ENCODE measurements at regions not wholly inside any gene's neighbourhood (a gene's known extent, or its start where the extent isn't known, plus 50 kb on each side); places are given as distances from the start of the nearest gene placed in this dataset.

DNA sequence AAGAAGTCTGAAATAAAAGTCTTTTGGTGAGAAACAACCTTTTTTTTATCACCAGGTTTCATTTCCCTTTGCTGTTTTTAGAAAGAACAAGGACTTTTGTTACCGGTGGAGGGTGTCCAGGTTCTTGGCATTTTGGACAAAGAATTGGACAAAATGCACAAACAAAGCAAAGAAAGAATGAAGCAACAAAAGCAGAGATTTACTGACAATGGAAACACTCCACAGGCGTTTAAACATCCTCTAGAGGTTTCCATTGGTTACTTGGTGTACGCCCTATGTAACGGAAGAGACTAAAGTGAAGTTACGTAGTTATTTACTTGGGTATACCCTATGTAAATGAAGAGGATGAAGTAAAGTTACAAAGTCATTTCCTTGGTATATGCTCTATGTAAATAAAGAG is 1487.0 kb downstream of the LRRC4C start:
- no TSS peak for BruUV-seq (replicated peaks)
- H3K9ac ChIP-seq (ENCODE audit: insufficient read depth, low read depth, low read length), result no peak overlapping the region
- WGBS (ENCODE audit: low lambda C conversion rate), result 32% methylated on average over 5 of the region's 5 CpGs

DNA sequence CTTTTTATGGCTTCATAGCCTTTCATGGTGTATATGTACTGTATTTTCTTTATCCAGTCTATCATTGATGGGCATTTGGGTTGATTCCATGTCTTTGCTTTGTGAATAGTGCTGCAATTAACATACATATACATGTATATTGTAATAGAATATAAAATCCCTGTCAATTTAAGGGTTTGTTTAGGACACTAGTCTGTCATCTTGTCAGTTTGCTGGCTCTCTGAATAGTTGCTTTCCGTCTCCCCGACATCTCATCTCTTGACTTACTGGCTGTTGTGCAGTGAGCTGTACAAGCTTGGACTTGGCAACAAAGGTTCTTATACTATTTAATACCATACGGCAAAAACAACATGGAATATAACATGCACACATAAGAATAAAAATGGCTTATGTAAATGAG is 1487.5 kb downstream of the LRRC4C start:
- POLR2A ChIA-PET, result no interaction called here
- in situ Hi-C loops (cut with HindIII; ENCODE audit: extremely low pct_ligation_motif_present, low pct_unique_long_range_greater_than_20kb) (no loop called here), intact Hi-C loops (cut with micrococcal nuclease; ENCODE audit: unreplicated experiment) (no loop called here)
- no peaks in the 10 kb centered on the region for H3K4me1 ChIP-seq (ENCODE audit: insufficient read depth, low read length)
- WGBS (ENCODE audit: low lambda C conversion rate), result 35% methylated on average over 3 of the region's 3 CpGs
- no peak for FAIRE-seq
- no peak overlapping the region for H3K9ac ChIP-seq (ENCODE audit: insufficient read depth, low read depth, low read length)
- peaks cover 11% of the 10 kb centered on the region; the same call in 1 of the 2 replicates for H3K9me3 ChIP-seq (ENCODE audit: low read length)
- CTCF ChIA-PET (ENCODE audit: low intra/inter-chr PET ratio, low total read pairs), result no interaction called here
- no TSS peak for BruUV-seq (replicated peaks)
- ATAC-seq, result no peak
- no peaks in the 10 kb centered on the region for H4K20me1 ChIP-seq (ENCODE audit: insufficient read depth, low read length)
- H3K4me2 ChIP-seq (ENCODE audit: low read depth, low read length), result no peak overlapping the region
- DNase-seq (ENCODE audit: low spot score), result no peak
- H3K79me2 ChIP-seq (ENCODE audit: insufficient read depth, low read length), result no peaks in the 10 kb centered on the region
- no peak overlapping the region for H2AFZ ChIP-seq (ENCODE audit: low read length)
- H3K27me3 ChIP-seq (ENCODE audit: control insufficient read depth in 1 of 2, insufficient read depth in 2 of 2, low read length in 2 of 2), result no peaks in the 10 kb centered on the region
- H3K27ac ChIP-seq (ENCODE audit: extremely low read length, insufficient read depth, low read length), result no peak overlapping the region
- H3K36me3 ChIP-seq (replicated peaks in 1 of 2; ENCODE audit: control insufficient read depth in 1 of 2, insufficient read depth in 2 of 2, low read length in 2 of 2), result no peaks in the 10 kb centered on the region
- no peak overlapping the region for H3K4me3 ChIP-seq (replicated peaks in 1 of 3; ENCODE audit: insufficient read depth in 1 of 3, low read depth in 2 of 3, low read length in 3 of 3)
- TF ChIP-seq, protein P1, sequence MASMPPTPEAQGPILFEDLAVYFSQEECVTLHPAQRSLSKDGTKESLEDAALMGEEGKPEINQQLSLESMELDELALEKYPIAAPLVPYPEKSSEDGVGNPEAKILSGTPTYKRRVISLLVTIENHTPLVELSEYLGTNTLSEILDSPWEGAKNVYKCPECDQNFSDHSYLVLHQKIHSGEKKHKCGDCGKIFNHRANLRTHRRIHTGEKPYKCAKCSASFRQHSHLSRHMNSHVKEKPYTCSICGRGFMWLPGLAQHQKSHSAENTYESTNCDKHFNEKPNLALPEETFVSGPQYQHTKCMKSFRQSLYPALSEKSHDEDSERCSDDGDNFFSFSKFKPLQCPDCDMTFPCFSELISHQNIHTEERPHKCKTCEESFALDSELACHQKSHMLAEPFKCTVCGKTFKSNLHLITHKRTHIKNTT (CRISPR knock-in tag; IDR thresholded peaks at IDR 0.05), result no peak
- no peak for TF ChIP-seq HHEX (CRISPR knock-in tag; IDR thresholded peaks at IDR 0.05)
- no peak for TF ChIP-seq ZNF724P (CRISPR knock-in tag; IDR thresholded peaks at IDR 0.05; ENCODE audit: borderline replicate concordance)
- TF ChIP-seq, protein P2, sequence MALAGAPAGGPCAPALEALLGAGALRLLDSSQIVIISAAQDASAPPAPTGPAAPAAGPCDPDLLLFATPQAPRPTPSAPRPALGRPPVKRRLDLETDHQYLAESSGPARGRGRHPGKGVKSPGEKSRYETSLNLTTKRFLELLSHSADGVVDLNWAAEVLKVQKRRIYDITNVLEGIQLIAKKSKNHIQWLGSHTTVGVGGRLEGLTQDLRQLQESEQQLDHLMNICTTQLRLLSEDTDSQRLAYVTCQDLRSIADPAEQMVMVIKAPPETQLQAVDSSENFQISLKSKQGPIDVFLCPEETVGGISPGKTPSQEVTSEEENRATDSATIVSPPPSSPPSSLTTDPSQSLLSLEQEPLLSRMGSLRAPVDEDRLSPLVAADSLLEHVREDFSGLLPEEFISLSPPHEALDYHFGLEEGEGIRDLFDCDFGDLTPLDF (CRISPR knock-in tag; IDR thresholded peaks at IDR 0.05), result no peak
- no peak for TF ChIP-seq GTF3A (CRISPR knock-in tag; conservative IDR thresholded peaks at IDR 0.05)
- TF ChIP-seq, protein P3, sequence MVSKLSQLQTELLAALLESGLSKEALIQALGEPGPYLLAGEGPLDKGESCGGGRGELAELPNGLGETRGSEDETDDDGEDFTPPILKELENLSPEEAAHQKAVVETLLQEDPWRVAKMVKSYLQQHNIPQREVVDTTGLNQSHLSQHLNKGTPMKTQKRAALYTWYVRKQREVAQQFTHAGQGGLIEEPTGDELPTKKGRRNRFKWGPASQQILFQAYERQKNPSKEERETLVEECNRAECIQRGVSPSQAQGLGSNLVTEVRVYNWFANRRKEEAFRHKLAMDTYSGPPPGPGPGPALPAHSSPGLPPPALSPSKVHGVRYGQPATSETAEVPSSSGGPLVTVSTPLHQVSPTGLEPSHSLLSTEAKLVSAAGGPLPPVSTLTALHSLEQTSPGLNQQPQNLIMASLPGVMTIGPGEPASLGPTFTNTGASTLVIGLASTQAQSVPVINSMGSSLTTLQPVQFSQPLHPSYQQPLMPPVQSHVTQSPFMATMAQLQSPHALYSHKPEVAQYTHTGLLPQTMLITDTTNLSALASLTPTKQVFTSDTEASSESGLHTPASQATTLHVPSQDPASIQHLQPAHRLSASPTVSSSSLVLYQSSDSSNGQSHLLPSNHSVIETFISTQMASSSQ (IDR thresholded peaks at IDR 0.05; ENCODE audit: low read depth), result no peak
- TF ChIP-seq, protein P3 (CRISPR knock-in tag; IDR thresholded peaks at IDR 0.05; ENCODE audit: borderline replicate concordance), result no peak

More for the DNA sequence above, 1487.0 kb downstream of the LRRC4C start:
- in situ Hi-C loops (cut with HindIII; ENCODE audit: extremely low pct_ligation_motif_present, low pct_unique_long_range_greater_than_20kb) (no loop called here), intact Hi-C loops (cut with micrococcal nuclease; ENCODE audit: unreplicated experiment) (no loop called here)
- TF ChIP-seq, protein P4, sequence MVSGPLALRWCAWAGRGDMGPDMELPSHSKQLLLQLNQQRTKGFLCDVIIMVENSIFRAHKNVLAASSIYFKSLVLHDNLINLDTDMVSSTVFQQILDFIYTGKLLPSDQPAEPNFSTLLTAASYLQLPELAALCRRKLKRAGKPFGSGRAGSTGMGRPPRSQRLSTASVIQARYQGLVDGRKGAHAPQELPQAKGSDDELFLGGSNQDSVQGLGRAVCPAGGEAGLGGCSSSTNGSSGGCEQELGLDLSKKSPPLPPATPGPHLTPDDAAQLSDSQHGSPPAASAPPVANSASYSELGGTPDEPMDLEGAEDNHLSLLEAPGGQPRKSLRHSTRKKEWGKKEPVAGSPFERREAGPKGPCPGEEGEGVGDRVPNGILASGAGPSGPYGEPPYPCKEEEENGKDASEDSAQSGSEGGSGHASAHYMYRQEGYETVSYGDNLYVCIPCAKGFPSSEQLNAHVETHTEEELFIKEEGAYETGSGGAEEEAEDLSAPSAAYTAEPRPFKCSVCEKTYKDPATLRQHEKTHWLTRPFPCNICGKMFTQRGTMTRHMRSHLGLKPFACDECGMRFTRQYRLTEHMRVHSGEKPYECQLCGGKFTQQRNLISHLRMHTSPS (CRISPR knock-in tag; IDR thresholded peaks at IDR 0.05; ENCODE audit: low read depth), result no peak
- H2AFZ ChIP-seq (ENCODE audit: low read length), result no peak overlapping the region
- no peak for FAIRE-seq
- H3K9me3 ChIP-seq (ENCODE audit: low read length), result peaks cover 11% of the 10 kb centered on the region; the same call in 1 of the 2 replicates
- no peak for DNase-seq (ENCODE audit: low spot score)
- H3K27ac ChIP-seq (ENCODE audit: extremely low read length, insufficient read depth, low read length), result no peak overlapping the region
- H3K79me2 ChIP-seq (ENCODE audit: insufficient read depth, low read length), result no peaks in the 10 kb centered on the region
- H3K27me3 ChIP-seq (ENCODE audit: control insufficient read depth in 1 of 2, insufficient read depth in 2 of 2, low read length in 2 of 2), result no peaks in the 10 kb centered on the region
- ChIA-PET CTCF (ENCODE audit: low intra/inter-chr PET ratio, low total read pairs) (no interaction called here), POLR2A (no interaction called here)
- no peaks in the 10 kb centered on the region for H3K36me3 ChIP-seq (replicated peaks in 1 of 2; ENCODE audit: control insufficient read depth in 1 of 2, insufficient read depth in 2 of 2, low read length in 2 of 2)
- no peak overlapping the region for H3K4me3 ChIP-seq (replicated peaks in 1 of 3; ENCODE audit: insufficient read depth in 1 of 3, low read depth in 2 of 3, low read length in 3 of 3)
- H3K4me2 ChIP-seq (ENCODE audit: low read depth, low read length), result no peak overlapping the region
- ATAC-seq, result no peak
- H3K4me1 ChIP-seq (ENCODE audit: insufficient read depth, low read length), result no peaks in the 10 kb centered on the region
- no peaks in the 10 kb centered on the region for H4K20me1 ChIP-seq (ENCODE audit: insufficient read depth, low read length)
